Suprapubic skin (tissue), 4 donors: ENCODE measurements at regions not wholly inside any gene's neighbourhood (a gene's known extent, or its start where the extent isn't known, plus 50 kb on each side); places are given as distances from the start of the nearest gene placed in this dataset.

Experiments
- POLR2A ChIP-seq, 2 donors: fragments of 450-650 bp; IDR thresholded peaks; one replicate each; pipeline ENCODE4 v1.6.1; 2017; ENCODE audit warnings: antibody characterized with exemption in 2 of 2, mild to moderate bottlenecking in 2 of 2, moderate library complexity in 2 of 2
- POLR2AphosphoS5 ChIP-seq, 3 donors: sonication (generic); formaldehyde crosslinking; IDR thresholded peaks; one replicate each; pipeline ENCODE4 v1.6.1; 2017; ENCODE audit warnings: antibody characterized with exemption in 3 of 3
- TF ChIP-seq, protein P1 (sequence below), 2 donors: fragments of 200-600 bp in 1 of 2; fragments of 450-650 bp in 1 of 2; sonication (generic) in 1 of 2; IDR thresholded peaks; one replicate each; pipeline ENCODE4 v1.5.1; 2016 to 2019; ENCODE audit warnings: antibody characterized with exemption in 2 of 2, mild to moderate bottlenecking in 1 of 2, moderate library complexity in 1 of 2

- TF ChIP-seq, protein P1, sequence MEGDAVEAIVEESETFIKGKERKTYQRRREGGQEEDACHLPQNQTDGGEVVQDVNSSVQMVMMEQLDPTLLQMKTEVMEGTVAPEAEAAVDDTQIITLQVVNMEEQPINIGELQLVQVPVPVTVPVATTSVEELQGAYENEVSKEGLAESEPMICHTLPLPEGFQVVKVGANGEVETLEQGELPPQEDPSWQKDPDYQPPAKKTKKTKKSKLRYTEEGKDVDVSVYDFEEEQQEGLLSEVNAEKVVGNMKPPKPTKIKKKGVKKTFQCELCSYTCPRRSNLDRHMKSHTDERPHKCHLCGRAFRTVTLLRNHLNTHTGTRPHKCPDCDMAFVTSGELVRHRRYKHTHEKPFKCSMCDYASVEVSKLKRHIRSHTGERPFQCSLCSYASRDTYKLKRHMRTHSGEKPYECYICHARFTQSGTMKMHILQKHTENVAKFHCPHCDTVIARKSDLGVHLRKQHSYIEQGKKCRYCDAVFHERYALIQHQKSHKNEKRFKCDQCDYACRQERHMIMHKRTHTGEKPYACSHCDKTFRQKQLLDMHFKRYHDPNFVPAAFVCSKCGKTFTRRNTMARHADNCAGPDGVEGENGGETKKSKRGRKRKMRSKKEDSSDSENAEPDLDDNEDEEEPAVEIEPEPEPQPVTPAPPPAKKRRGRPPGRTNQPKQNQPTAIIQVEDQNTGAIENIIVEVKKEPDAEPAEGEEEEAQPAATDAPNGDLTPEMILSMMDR (IDR thresholded peaks at IDR 0.05) = no peak
- TF ChIP-seq POLR2AphosphoS5 (IDR thresholded peaks at IDR 0.05) (no peak), POLR2A (IDR thresholded peaks at IDR 0.05) (no peak)
Measured at GRCh38 chr2:204486321-204486720, 59.0 kb upstream of the PARD3B start.
